DMS79 treated with DMSO at 0.1 percent for 48 hours (cell line): ENCODE measurements at regions not wholly inside any gene's neighbourhood (a gene's known extent, or its start where the extent isn't known, plus 50 kb on each side); places are given as distances from the start of the nearest gene placed in this dataset.
"Not testable (repeated sequence)": the region's sequence is repeated elsewhere in the genome, so short reads cannot be mapped to it uniquely, and the experiment has no call there.

Experiments used
- DNase-seq: peaks from one replicate; lab custom pipeline; 2025; lab: John Stamatoyannopoulos, UW

- DNase-seq: peak; percentile 42
Observed at GRCh38 chr11:134497586-134497985, 85.5 kb upstream of the B3GAT1 start.

- DNase-seq: not testable (repeated sequence)
Observed at GRCh38 chr11:134496058-134496457, 84.0 kb upstream of the B3GAT1 start.

- not testable (repeated sequence) for DNase-seq
Observed at GRCh38 chr11:134494395-134494794, 82.4 kb upstream of the B3GAT1 start.

GRCh38 chr11:134492411-134492810 is 80.4 kb upstream of the B3GAT1 start:
- DNase-seq: not testable (repeated sequence)

- no peak for DNase-seq
Observed at GRCh38 chr11:134489728-134490127, 77.7 kb upstream of the B3GAT1 start.

- no peak for DNase-seq
Observed at GRCh38 chr11:134488913-134489312, 76.9 kb upstream of the B3GAT1 start.

GRCh38 chr11:134488512-134488911 is 76.5 kb upstream of the B3GAT1 start:
- no peak for DNase-seq

- no peak for DNase-seq
Observed at GRCh38 chr11:134487696-134488095, 75.7 kb upstream of the B3GAT1 start.

- no peak for DNase-seq
Observed at GRCh38 chr11:134486704-134487103, 74.7 kb upstream of the B3GAT1 start.

- no peak for DNase-seq
Observed at GRCh38 chr11:134486106-134486505, 74.1 kb upstream of the B3GAT1 start.

- DNase-seq: no peak
Observed at GRCh38 chr11:134485316-134485715, 73.3 kb upstream of the B3GAT1 start.

- no peak for DNase-seq
Observed at GRCh38 chr11:134483857-134484256, 71.8 kb upstream of the B3GAT1 start.

- no peak for DNase-seq
Observed at GRCh38 chr11:134483291-134483690, 71.2 kb upstream of the B3GAT1 start.

- DNase-seq: no peak
Observed at GRCh38 chr11:134482865-134483264, 70.8 kb upstream of the B3GAT1 start.

GRCh38 chr11:134481933-134482527 is 70.0 kb upstream of the B3GAT1 start:
- DNase-seq: no peak

- no peak for DNase-seq
Observed at GRCh38 chr11:134481135-134481534, 69.1 kb upstream of the B3GAT1 start.

GRCh38 chr11:134480136-134480712 is 68.2 kb upstream of the B3GAT1 start:
- no peak for DNase-seq

GRCh38 chr11:134479206-134480135 is 67.4 kb upstream of the B3GAT1 start:
- DNase-seq: no peak

GRCh38 chr11:134478611-134479010 is 66.6 kb upstream of the B3GAT1 start:
- no peak for DNase-seq

GRCh38 chr11:134478176-134478575 is 66.1 kb upstream of the B3GAT1 start:
- DNase-seq: no peak

GRCh38 chr11:134477486-134477885 is 65.4 kb upstream of the B3GAT1 start:
- DNase-seq: no peak

- no peak for DNase-seq
Observed at GRCh38 chr11:134476435-134477021, 64.5 kb upstream of the B3GAT1 start.

- no peak for DNase-seq
Observed at GRCh38 chr11:134475951-134476350, 63.9 kb upstream of the B3GAT1 start.
